DND-41 (cell line): ENCODE measurements at regions not wholly inside any gene's neighbourhood (a gene's known extent, or its start where the extent isn't known, plus 50 kb on each side); places are given as distances from the start of the nearest gene placed in this dataset.

Source experiments
- EZH2 ChIP-seq: IDR thresholded peaks from 3 replicates; pipeline ENCODE4 v1.6.1; 2012; ENCODE audit warnings: borderline replicate concordance, low read depth, mild to moderate bottlenecking, moderate library complexity, low read length, inconsistent platforms; ENCODE audit not compliant: severe bottlenecking
- TF ChIP-seq, protein P1 (sequence below): IDR thresholded peaks from 2 replicates; pipeline ENCODE4 v1.5.1; 2012; ENCODE audit warnings: borderline replicate concordance, low read length, moderate library complexity, mild to moderate bottlenecking; ENCODE audit not compliant: poor library complexity, severe bottlenecking; ENCODE audit errors: extremely low read depth

DNA sequence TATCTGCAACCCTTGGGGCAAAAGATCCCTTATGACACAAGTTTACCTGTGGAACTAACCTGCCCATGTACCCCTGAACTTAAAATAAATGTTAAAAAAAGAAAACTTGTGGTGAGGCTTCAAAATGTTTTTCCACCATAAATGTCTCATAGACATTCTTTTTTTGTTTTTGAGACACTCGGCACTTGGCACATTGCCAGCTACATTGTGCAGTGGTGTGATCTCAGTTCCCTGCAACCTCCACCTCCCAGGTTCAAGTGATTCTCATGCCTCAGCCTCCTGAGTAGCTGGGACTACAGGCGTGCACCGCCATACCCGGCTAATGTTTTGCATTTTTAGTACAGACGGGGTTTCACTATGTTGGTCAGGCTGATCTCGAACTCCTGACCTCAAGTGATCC lies 528.9 kb upstream of the CXorf51A start:
- TF ChIP-seq, protein P1, sequence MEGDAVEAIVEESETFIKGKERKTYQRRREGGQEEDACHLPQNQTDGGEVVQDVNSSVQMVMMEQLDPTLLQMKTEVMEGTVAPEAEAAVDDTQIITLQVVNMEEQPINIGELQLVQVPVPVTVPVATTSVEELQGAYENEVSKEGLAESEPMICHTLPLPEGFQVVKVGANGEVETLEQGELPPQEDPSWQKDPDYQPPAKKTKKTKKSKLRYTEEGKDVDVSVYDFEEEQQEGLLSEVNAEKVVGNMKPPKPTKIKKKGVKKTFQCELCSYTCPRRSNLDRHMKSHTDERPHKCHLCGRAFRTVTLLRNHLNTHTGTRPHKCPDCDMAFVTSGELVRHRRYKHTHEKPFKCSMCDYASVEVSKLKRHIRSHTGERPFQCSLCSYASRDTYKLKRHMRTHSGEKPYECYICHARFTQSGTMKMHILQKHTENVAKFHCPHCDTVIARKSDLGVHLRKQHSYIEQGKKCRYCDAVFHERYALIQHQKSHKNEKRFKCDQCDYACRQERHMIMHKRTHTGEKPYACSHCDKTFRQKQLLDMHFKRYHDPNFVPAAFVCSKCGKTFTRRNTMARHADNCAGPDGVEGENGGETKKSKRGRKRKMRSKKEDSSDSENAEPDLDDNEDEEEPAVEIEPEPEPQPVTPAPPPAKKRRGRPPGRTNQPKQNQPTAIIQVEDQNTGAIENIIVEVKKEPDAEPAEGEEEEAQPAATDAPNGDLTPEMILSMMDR = no peak
- no peak for TF ChIP-seq EZH2
